ENCODE measurements at regions not wholly inside any gene's neighbourhood (a gene's known extent, or its start where the extent isn't known, plus 50 kb on each side); places are given as distances from the start of the nearest gene placed in this dataset.

GRCh38 chr10:130427216-130427722 lies 291.1 kb downstream of the GLRX3 start:
- Histone ChIP-seq H3K27ac (ENCODE audit: low read length) (no peak overlapping the region), H3K4me1 (ENCODE audit: insufficient read depth, low read length) (no peaks in the 10 kb centered on the region), H3K9ac (ENCODE audit: low read depth, low read length) (no peak overlapping the region), H3K36me3 (ENCODE audit: insufficient read depth, low read depth, low read length) (no peaks in the 10 kb centered on the region), H3K4me3 (ENCODE audit: low read length) (no peak overlapping the region), H3K9me3 (ENCODE audit: insufficient read depth, low read depth, low read length) (no peaks in the 10 kb centered on the region), H3K27me3 (ENCODE audit: insufficient read depth, low read length) (no peaks in the 10 kb centered on the region)

GRCh38 chr10:130428936-130429335 lies 292.7 kb downstream of the GLRX3 start:
- Histone ChIP-seq H3K4me1 (ENCODE audit: insufficient read depth, low read length) (no peaks in the 10 kb centered on the region), H3K4me3 (ENCODE audit: low read length) (no peak overlapping the region)

GRCh38 chr10:130429809-130430208 lies 293.6 kb downstream of the GLRX3 start:
- Histone ChIP-seq H3K9ac (ENCODE audit: low read depth, low read length) (no peak overlapping the region), H3K4me3 (ENCODE audit: low read length) (no peak overlapping the region), H3K4me1 (ENCODE audit: insufficient read depth, low read length) (no peaks in the 10 kb centered on the region), H3K27me3 (ENCODE audit: insufficient read depth, low read length) (no peaks in the 10 kb centered on the region), H3K9me3 (ENCODE audit: insufficient read depth, low read depth, low read length) (no peaks in the 10 kb centered on the region), H3K27ac (ENCODE audit: low read length) (no peak overlapping the region), H3K36me3 (ENCODE audit: insufficient read depth, low read depth, low read length) (no peaks in the 10 kb centered on the region)

More at GRCh38 chr10:130428936-130429335, 292.7 kb downstream of the GLRX3 start:
- Histone ChIP-seq H3K9me3 (ENCODE audit: insufficient read depth, low read depth, low read length) (no peaks in the 10 kb centered on the region), H3K27ac (ENCODE audit: low read length) (no peak overlapping the region), H3K27me3 (ENCODE audit: insufficient read depth, low read length) (no peaks in the 10 kb centered on the region), H3K9ac (ENCODE audit: low read depth, low read length) (no peak overlapping the region), H3K36me3 (ENCODE audit: insufficient read depth, low read depth, low read length) (no peaks in the 10 kb centered on the region)

GRCh38 chr10:130430291-130430690 lies 294.1 kb downstream of the GLRX3 start:
- H3K9me3 ChIP-seq (ENCODE audit: insufficient read depth, low read depth, low read length): no peaks in the 10 kb centered on the region; the same call in 1 of the 2 replicates
- no peaks in the 10 kb centered on the region for H3K4me1 ChIP-seq (ENCODE audit: insufficient read depth, low read length)
- no peak overlapping the region for H3K9ac ChIP-seq (ENCODE audit: low read depth, low read length)
- no peak overlapping the region for H3K4me3 ChIP-seq (ENCODE audit: low read length)
- no peaks in the 10 kb centered on the region for H3K27me3 ChIP-seq (ENCODE audit: insufficient read depth, low read length)
- H3K36me3 ChIP-seq (ENCODE audit: insufficient read depth, low read depth, low read length): no peaks in the 10 kb centered on the region
- no peak overlapping the region for H3K27ac ChIP-seq (ENCODE audit: low read length)

- Histone ChIP-seq H3K4me3 (ENCODE audit: low read length) (no peak overlapping the region), H3K27me3 (ENCODE audit: insufficient read depth, low read length) (no peaks in the 10 kb centered on the region), H3K4me1 (ENCODE audit: insufficient read depth, low read length) (no peaks in the 10 kb centered on the region), H3K36me3 (ENCODE audit: insufficient read depth, low read depth, low read length) (no peaks in the 10 kb centered on the region), H3K9ac (ENCODE audit: low read depth, low read length) (no peak overlapping the region), H3K9me3 (ENCODE audit: insufficient read depth, low read depth, low read length) (no peaks in the 10 kb centered on the region; the same call in 1 of the 2 replicates), H3K27ac (ENCODE audit: low read length) (no peak overlapping the region)
These were observed 294.9 kb downstream of the GLRX3 start for GRCh38 chr10:130430852-130431704.

GRCh38 chr10:130432271-130432670 lies 296.1 kb downstream of the GLRX3 start:
- Histone ChIP-seq H3K4me1 (ENCODE audit: insufficient read depth, low read length) (no peaks in the 10 kb centered on the region), H3K4me3 (ENCODE audit: low read length) (no peak overlapping the region), H3K27ac (ENCODE audit: low read length) (no peak overlapping the region), H3K9me3 (ENCODE audit: insufficient read depth, low read depth, low read length) (no peaks in the 10 kb centered on the region; the same call in 1 of the 2 replicates), H3K9ac (ENCODE audit: low read depth, low read length) (no peak overlapping the region), H3K36me3 (ENCODE audit: insufficient read depth, low read depth, low read length) (no peaks in the 10 kb centered on the region), H3K27me3 (ENCODE audit: insufficient read depth, low read length) (no peaks in the 10 kb centered on the region)

GRCh38 chr10:130432850-130433249 lies 296.7 kb downstream of the GLRX3 start:
- Histone ChIP-seq H3K9ac (ENCODE audit: low read depth, low read length) (no peak overlapping the region), H3K27ac (ENCODE audit: low read length) (no peak overlapping the region), H3K36me3 (ENCODE audit: insufficient read depth, low read depth, low read length) (no peaks in the 10 kb centered on the region), H3K4me1 (ENCODE audit: insufficient read depth, low read length) (no peaks in the 10 kb centered on the region), H3K4me3 (ENCODE audit: low read length) (no peak overlapping the region), H3K27me3 (ENCODE audit: insufficient read depth, low read length) (no peaks in the 10 kb centered on the region), H3K9me3 (ENCODE audit: insufficient read depth, low read depth, low read length) (no peaks in the 10 kb centered on the region; the same call in 1 of the 2 replicates)

GRCh38 chr10:130434446-130435385 lies 298.5 kb downstream of the GLRX3 start:
- Histone ChIP-seq H3K27ac (ENCODE audit: low read length) (no peak overlapping the region), H3K9ac (ENCODE audit: low read depth, low read length) (no peak overlapping the region), H3K9me3 (ENCODE audit: insufficient read depth, low read depth, low read length) (no peaks in the 10 kb centered on the region; the same call in 1 of the 2 replicates), H3K4me3 (ENCODE audit: low read length) (no peak overlapping the region), H3K27me3 (ENCODE audit: insufficient read depth, low read length) (no peaks in the 10 kb centered on the region), H3K36me3 (ENCODE audit: insufficient read depth, low read depth, low read length) (no peaks in the 10 kb centered on the region), H3K4me1 (ENCODE audit: insufficient read depth, low read length) (no peaks in the 10 kb centered on the region)

- H3K4me3 ChIP-seq (ENCODE audit: low read length): no peak overlapping the region
These were observed 299.8 kb downstream of the GLRX3 start for GRCh38 chr10:130435961-130436360.

GRCh38 chr10:130438861-130439260 lies 302.7 kb downstream of the GLRX3 start:
- H3K36me3 ChIP-seq (ENCODE audit: insufficient read depth, low read depth, low read length): no peaks in the 10 kb centered on the region
- H3K9me3 ChIP-seq (ENCODE audit: insufficient read depth, low read depth, low read length): no peaks in the 10 kb centered on the region; the same call in 1 of the 2 replicates
- H3K4me3 ChIP-seq (ENCODE audit: low read length): no peak overlapping the region
- H3K27me3 ChIP-seq (ENCODE audit: insufficient read depth, low read length): no peaks in the 10 kb centered on the region
- no peak overlapping the region for H3K27ac ChIP-seq (ENCODE audit: low read length)
- no peak overlapping the region for H3K9ac ChIP-seq (ENCODE audit: low read depth, low read length)
- H3K4me1 ChIP-seq (ENCODE audit: insufficient read depth, low read length): no peaks in the 10 kb centered on the region

More at GRCh38 chr10:130435961-130436360, 299.8 kb downstream of the GLRX3 start:
- H3K9me3 ChIP-seq (ENCODE audit: insufficient read depth, low read depth, low read length): no peaks in the 10 kb centered on the region; the same call in 1 of the 2 replicates
- H3K4me1 ChIP-seq (ENCODE audit: insufficient read depth, low read length): no peaks in the 10 kb centered on the region
- no peak overlapping the region for H3K27ac ChIP-seq (ENCODE audit: low read length)
- H3K36me3 ChIP-seq (ENCODE audit: insufficient read depth, low read depth, low read length): no peaks in the 10 kb centered on the region
- H3K27me3 ChIP-seq (ENCODE audit: insufficient read depth, low read length): no peaks in the 10 kb centered on the region
- no peak overlapping the region for H3K9ac ChIP-seq (ENCODE audit: low read depth, low read length)

GRCh38 chr10:130439766-130440165 lies 303.6 kb downstream of the GLRX3 start:
- Histone ChIP-seq H3K27me3 (ENCODE audit: insufficient read depth, low read length) (no peaks in the 10 kb centered on the region), H3K4me1 (ENCODE audit: insufficient read depth, low read length) (no peaks in the 10 kb centered on the region), H3K9ac (ENCODE audit: low read depth, low read length) (no peak overlapping the region), H3K4me3 (ENCODE audit: low read length) (no peak overlapping the region), H3K27ac (ENCODE audit: low read length) (no peak overlapping the region), H3K9me3 (ENCODE audit: insufficient read depth, low read depth, low read length) (no peaks in the 10 kb centered on the region; the same call in 1 of the 2 replicates), H3K36me3 (ENCODE audit: insufficient read depth, low read depth, low read length) (no peaks in the 10 kb centered on the region)
